ENCODE measurements at regions not wholly inside any gene's neighbourhood (a gene's known extent, or its start where the extent isn't known, plus 50 kb on each side); places are given as distances from the start of the nearest gene placed in this dataset.

DNA sequence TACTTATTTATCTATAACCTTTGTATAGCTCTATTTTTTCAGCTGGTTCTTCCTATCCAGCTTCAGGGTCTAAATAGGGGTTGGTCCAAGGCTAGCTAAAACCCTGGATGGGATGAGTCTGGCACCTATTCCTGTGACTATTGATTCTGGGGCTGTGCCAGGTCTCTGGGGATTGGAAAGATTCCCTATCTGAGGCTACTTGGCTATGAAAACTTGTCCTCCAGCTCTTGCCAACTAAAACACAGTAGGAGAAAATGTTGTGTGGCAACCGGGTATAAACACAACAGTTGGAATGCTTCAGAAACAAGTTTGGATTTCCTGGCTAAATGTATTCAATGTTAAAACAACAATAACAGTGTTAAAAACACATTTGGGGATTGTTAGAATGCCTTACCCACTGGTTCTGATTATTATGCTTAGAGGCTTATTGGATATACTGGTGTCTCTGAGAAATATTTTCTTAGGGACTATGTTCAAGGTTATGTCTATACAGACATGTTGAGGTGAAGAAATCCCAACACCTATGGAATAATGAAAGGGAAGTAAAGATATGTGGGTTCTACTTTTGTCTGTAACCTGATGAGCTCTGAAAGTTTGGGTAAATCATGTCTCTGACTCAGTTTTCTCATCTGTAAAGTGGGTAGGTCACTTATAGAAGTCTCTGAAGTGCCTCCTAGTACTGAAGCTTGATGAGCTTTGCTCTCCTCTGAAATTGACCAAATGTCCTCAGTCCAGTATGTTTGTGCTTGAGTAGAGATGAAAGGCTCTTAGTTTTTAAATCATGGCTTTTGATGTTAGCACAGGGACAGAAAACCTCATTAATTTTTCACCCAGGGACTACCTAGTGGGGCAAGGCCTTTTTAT lies 460.7 kb downstream of the MTX2 start:
- Histone ChIP-seq H3K4me3 (no peak overlapping the region), H3K27me3 (no peaks in the 10 kb centered on the region), H3K9me3 (no peaks in the 10 kb centered on the region), H3K27ac (no peak overlapping the region), H3K4me1 (no peaks in the 10 kb centered on the region), H3K36me3 (no peaks in the 10 kb centered on the region)
- DNase-seq (no peak), ATAC-seq (no peak)
- intact Hi-C loops (cut with DNase I): no loop called here
- TF ChIP-seq, protein P1, sequence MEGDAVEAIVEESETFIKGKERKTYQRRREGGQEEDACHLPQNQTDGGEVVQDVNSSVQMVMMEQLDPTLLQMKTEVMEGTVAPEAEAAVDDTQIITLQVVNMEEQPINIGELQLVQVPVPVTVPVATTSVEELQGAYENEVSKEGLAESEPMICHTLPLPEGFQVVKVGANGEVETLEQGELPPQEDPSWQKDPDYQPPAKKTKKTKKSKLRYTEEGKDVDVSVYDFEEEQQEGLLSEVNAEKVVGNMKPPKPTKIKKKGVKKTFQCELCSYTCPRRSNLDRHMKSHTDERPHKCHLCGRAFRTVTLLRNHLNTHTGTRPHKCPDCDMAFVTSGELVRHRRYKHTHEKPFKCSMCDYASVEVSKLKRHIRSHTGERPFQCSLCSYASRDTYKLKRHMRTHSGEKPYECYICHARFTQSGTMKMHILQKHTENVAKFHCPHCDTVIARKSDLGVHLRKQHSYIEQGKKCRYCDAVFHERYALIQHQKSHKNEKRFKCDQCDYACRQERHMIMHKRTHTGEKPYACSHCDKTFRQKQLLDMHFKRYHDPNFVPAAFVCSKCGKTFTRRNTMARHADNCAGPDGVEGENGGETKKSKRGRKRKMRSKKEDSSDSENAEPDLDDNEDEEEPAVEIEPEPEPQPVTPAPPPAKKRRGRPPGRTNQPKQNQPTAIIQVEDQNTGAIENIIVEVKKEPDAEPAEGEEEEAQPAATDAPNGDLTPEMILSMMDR (IDR thresholded peaks at IDR 0.05): no peak

DNA sequence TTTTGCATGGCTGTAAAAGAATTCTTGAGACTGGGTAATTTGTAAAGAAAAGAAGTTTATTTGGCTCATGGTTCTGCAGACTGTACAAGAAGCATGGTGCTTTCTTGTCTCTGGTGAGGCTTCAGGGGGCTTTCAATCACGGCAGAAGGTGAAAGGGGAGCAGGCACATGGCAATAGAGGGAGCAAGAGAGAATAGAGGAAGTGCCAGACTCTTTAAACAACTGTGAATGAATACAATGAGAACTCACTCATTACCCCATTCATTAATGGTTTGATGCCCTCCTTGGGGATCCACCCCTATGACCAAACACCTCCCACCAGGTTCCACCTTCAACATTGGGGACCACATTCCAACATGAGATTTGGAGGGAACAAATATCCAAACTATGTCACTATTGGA lies 463.5 kb downstream of the MTX2 start:
- DNase-seq: no peak
- Histone ChIP-seq H3K9me3 (no peaks in the 10 kb centered on the region), H3K27me3 (no peaks in the 10 kb centered on the region), H3K36me3 (no peaks in the 10 kb centered on the region), H3K4me1 (no peaks in the 10 kb centered on the region), H3K27ac (no peak overlapping the region), H3K4me3 (no peak overlapping the region)
- intact Hi-C loops (cut with DNase I): no loop called here
- ATAC-seq: no peak
- TF ChIP-seq, protein P1 (IDR thresholded peaks at IDR 0.05): no peak

DNA sequence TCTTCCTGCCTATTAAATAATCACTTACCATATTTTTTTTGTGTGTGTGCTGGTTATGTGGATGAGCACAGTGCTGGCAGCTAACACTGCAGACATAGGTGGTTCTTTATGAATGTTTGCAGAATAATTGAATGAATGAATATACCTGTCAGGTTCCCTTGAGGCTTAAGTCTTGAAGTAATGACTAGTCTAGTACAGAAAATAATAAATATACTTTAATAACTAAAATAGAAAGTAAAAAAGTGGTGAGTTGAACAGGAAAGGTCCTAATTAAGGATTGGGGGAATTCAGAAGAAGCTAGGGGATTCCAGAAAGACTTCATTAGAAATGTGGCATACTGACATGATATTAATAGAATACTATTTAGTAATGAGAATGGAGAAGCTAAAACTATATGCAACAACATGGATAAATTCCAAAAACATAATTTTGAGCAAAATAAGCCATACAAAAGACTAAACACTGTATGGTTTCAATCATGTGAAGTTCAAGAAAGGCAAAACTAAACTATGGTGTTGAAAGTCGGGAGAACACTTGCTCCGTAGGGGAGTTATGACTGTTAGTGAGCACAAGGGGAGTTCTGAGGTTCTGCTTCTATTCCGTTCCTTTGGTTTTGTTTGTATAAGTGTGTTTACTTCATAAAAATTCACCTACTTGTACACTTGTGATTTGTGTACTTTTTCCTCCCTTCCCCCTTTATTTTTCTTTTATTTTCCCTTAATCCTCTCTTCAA lies 464.6 kb downstream of the MTX2 start:
- Histone ChIP-seq H3K36me3 (no peaks in the 10 kb centered on the region), H3K4me3 (no peak overlapping the region), H3K27me3 (no peaks in the 10 kb centered on the region), H3K4me1 (no peaks in the 10 kb centered on the region), H3K9me3 (no peaks in the 10 kb centered on the region), H3K27ac (no peak overlapping the region)
- TF ChIP-seq, protein P1 (IDR thresholded peaks at IDR 0.05): no peak
- DNase-seq (no peak), ATAC-seq (no peak)
- intact Hi-C loops (cut with DNase I): no loop called here

DNA sequence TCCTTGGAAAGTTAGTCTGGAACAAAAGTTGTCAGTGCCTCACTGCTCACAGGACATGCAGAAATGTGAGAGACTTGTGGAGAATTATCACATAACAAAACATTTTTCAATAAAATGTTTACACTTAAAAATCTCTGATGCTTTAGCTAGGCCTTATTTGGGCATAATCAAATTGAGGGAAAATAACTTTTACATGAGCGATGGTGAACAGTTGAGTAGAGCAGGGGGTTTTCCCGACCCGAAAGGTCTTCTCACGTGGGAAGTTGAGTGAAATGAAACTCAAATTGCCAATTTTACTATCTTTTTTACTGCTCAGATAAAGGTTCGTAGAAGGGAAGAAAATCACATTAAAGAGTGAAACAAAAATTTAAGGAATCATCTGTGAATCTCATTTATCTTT lies 465.6 kb downstream of the MTX2 start:
- Histone ChIP-seq H3K4me1 (no peaks in the 10 kb centered on the region), H3K27me3 (no peaks in the 10 kb centered on the region), H3K9me3 (no peaks in the 10 kb centered on the region), H3K36me3 (no peaks in the 10 kb centered on the region), H3K4me3 (no peak overlapping the region), H3K27ac (no peak overlapping the region)
- intact Hi-C loops (cut with DNase I): no loop called here
- no peak for ATAC-seq
- TF ChIP-seq, protein P1 (IDR thresholded peaks at IDR 0.05): no peak
- DNase-seq: no peak

DNA sequence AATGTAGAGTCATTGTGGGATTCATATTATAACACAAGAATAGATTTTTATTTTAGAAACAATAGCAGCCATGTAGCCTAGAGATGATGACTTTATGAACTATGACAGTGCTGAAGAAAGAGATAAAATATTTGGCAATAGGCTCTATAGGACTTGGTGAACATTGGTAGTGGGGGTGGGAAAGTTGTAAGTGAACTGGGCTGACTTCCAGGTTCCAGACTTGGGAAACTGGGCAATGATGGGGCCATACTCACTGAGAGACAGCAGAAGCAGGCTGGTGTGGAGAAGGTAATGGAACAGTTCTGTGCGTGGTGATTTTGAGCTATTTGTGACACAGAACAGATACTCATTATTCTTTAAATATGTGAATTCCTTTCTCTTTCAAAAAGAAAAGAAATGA lies 470.3 kb upstream of the HNRNPA3 start:
- Histone ChIP-seq H3K4me1 (no peaks in the 10 kb centered on the region), H3K27me3 (no peaks in the 10 kb centered on the region), H3K9me3 (no peaks in the 10 kb centered on the region), H3K27ac (no peak overlapping the region), H3K36me3 (no peaks in the 10 kb centered on the region), H3K4me3 (no peak overlapping the region)
- DNase-seq: no peak
- no peak for ATAC-seq
- intact Hi-C loops (cut with DNase I): no loop called here
- TF ChIP-seq, protein P1 (IDR thresholded peaks at IDR 0.05): no peak

Measured in upper lobe of right lung (tissue), 1 donor.